IPS-20b (cell line): ENCODE measurements at regions not wholly inside any gene's neighbourhood (a gene's known extent, or its start where the extent isn't known, plus 50 kb on each side); places are given as distances from the start of the nearest gene placed in this dataset.

ENCODE experiments used
- H3K27ac ChIP-seq: one replicate; pipeline ENCODE4 v1.5.1; 2013; ENCODE audit warnings: low read length
- H3K27me3 ChIP-seq: 2 replicates; pipeline ENCODE4 v1.6.1; 2013; ENCODE audit warnings: mild to moderate bottlenecking, low read length, inconsistent platforms; ENCODE audit not compliant: insufficient read depth
- H3K36me3 ChIP-seq: 2 replicates; pipeline ENCODE4 v1.6.1; 2013; ENCODE audit warnings: low read depth, mild to moderate bottlenecking, inconsistent platforms, low read length, moderate library complexity; ENCODE audit not compliant: insufficient read depth
- H3K4me1 ChIP-seq: 2 replicates; pipeline ENCODE4 v1.6.1; 2013; ENCODE audit warnings: mild to moderate bottlenecking, control low read depth, inconsistent platforms, low read length, moderate library complexity; ENCODE audit not compliant: insufficient read depth
- H3K4me3 ChIP-seq: 2 replicates; pipeline ENCODE4 v1.5.1; 2013; ENCODE audit warnings: mild to moderate bottlenecking, low read length, inconsistent platforms
- H3K9ac ChIP-seq: 2 replicates; pipeline ENCODE4 v1.6.1; 2013; ENCODE audit warnings: low read depth, mild to moderate bottlenecking, inconsistent platforms, low read length, moderate library complexity
- H3K9me3 ChIP-seq: 2 replicates; pipeline ENCODE4 v1.6.1; 2013; ENCODE audit warnings: mild to moderate bottlenecking, low read depth, low read length, inconsistent platforms; ENCODE audit not compliant: insufficient read depth

DNA sequence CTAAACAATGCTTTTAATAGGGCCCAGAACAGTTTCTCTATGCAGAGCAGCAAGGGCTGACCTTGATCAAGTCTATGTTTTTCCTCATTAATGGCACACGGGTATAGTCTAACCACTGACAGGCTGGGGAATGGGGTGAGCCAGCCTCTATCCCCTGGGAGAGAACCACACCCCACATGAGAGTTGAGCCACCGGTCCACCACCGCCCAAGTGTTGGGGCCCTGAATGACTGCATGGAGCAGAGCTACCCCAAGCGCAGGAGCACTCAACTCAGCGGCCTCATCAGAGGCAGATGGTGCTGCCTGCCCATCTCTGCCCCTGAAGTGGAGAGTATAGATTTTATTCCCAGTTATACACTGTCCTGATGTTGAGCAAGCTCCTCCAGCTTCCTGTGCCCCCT, 247.9 kb upstream of the IRX1 start:
- Histone ChIP-seq H3K27me3 (no peaks in the 10 kb centered on the region), H3K9ac (no peak overlapping the region)

DNA sequence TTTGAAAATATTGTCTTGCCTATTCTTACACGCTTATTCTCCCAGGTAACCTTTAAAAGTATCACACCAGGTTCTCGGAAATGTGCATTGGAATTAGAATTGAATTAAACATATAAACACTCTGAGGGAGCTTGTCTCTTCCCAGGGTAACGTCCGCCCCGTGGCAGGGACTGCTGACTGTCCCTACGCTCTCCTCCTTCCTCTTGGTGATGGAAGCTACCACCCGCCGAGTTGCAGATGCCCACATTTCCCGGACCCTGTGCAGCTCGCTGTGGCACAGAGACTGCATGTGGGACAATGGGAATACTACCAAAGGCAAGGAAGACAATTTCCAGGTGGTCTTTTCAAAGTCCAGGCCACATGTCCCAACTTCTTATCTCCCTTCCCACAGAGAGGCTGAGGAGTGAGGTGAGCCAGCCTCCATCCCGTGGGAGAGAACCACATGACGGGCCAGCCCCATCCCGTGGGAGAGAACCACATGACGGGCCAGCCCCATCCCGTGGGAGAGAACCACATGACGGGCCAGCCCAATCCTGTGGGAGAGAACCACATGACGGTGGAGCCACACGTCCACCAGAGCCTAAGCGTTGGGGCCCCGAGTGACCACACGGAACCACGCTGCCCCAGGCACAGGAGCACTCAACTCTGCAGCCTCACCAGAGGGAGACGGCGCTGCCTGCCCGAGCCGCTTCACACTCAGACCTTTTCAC, 249.4 kb upstream of the IRX1 start:
- Histone ChIP-seq H3K4me1 (no peaks in the 10 kb centered on the region), H3K36me3 (no peaks in the 10 kb centered on the region), H3K9ac (no peak overlapping the region), H3K27me3 (no peaks in the 10 kb centered on the region), H3K27ac (no peak overlapping the region), H3K9me3 (no peaks in the 10 kb centered on the region), H3K4me3 (no peak overlapping the region)

More for the DNA sequence above, 247.9 kb upstream of the IRX1 start:
- Histone ChIP-seq H3K36me3 (no peaks in the 10 kb centered on the region), H3K4me1 (no peaks in the 10 kb centered on the region), H3K4me3 (no peak overlapping the region), H3K9me3 (no peaks in the 10 kb centered on the region), H3K27ac (no peak overlapping the region)

DNA sequence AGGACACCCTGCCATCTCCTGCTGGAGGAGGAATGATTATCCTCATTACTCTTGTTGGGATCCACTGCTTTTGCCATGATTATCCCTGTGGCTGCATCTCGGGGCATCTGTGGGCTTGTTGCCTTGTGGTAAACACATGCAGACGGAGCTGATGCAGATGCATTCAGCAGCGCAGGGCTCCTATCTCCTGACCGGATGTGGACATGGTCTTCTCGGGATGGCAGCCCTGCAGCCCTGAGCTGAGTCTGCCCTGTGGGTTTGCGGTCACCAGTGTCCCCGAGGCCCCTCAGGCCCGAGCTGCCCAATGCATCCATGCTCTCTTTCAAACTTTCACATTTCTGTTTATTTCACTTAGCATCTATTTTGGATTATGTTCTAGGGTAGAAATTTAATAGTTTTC, 250.4 kb upstream of the IRX1 start:
- Histone ChIP-seq H3K36me3 (no peaks in the 10 kb centered on the region), H3K27me3 (no peaks in the 10 kb centered on the region), H3K9me3 (no peaks in the 10 kb centered on the region)

DNA sequence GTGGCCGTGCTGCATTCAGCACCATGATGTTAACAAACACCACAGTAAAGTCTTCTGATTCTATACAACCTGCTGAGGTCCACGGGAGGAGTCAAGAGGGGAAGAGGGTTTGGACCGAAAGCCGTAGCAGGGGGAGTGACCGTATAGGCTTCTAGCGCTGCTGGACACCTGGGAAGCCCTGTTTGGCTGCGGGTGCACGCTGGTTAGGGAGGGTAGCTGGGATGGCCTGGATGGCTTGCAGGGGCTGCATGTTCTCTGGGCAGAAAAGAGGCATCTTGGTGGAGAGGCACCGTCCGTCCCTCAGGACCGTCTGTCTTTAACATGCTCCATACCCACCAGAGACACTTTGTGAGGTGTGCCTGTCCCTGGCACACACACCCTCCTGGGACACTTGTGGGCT, 251.0 kb upstream of the IRX1 start:
- Histone ChIP-seq H3K4me3 (no peak overlapping the region), H3K27ac (no peak overlapping the region), H3K9ac (no peak overlapping the region), H3K9me3 (no peaks in the 10 kb centered on the region), H3K36me3 (no peaks in the 10 kb centered on the region), H3K27me3 (no peaks in the 10 kb centered on the region), H3K4me1 (no peaks in the 10 kb centered on the region)

More for the DNA sequence above, 250.4 kb upstream of the IRX1 start:
- Histone ChIP-seq H3K4me3 (no peak overlapping the region), H3K9ac (no peak overlapping the region), H3K27ac (no peak overlapping the region), H3K4me1 (no peaks in the 10 kb centered on the region)

DNA sequence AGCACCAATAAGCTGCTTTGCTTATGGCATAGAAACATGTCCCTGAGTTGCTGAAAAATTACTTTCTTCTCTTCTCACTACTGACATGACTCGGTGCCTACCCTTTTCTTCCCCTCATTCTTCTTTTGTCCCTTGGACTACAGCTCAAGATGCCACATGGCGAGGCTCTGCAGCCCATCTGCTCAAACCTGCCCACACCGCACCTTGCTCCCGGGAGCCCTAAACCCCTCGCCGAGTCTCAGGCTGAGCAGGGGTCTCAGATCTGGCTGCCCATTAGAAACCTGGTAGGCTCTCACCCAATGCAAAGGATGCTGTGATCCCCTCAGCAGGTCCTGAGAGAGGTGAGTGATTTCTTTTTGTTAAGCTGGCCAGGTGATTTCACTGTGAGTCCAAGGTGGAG, 251.7 kb upstream of the IRX1 start:
- no peak overlapping the region for H3K27ac ChIP-seq
- H3K36me3 ChIP-seq = no peaks in the 10 kb centered on the region
- H3K9me3 ChIP-seq = no peaks in the 10 kb centered on the region
- no peaks in the 10 kb centered on the region for H3K4me1 ChIP-seq
- H3K9ac ChIP-seq = no peak overlapping the region
- no peak overlapping the region for H3K4me3 ChIP-seq
- H3K27me3 ChIP-seq = no peaks in the 10 kb centered on the region

DNA sequence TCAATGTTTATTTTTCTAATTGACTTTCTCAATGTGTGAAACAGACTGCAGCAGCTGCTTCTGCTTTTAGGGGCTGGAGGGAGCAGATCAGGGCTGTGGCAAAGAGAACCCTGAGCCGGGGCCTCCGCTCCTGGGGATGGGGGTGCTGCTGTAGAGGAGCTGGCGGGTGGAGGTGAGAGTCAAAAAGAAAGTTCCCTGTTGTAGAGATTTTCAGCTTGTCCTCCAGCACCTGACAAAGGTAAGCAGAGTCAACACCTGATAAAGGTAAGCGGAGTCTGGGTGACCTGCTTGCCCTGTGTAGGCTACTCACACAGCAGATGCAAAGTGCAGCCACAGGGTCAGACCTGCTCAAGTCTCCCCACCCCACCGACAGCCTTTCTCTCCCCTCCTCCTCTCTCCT, 252.4 kb upstream of the IRX1 start:
- H3K36me3 ChIP-seq = no peaks in the 10 kb centered on the region
- no peaks in the 10 kb centered on the region for H3K9me3 ChIP-seq

DNA sequence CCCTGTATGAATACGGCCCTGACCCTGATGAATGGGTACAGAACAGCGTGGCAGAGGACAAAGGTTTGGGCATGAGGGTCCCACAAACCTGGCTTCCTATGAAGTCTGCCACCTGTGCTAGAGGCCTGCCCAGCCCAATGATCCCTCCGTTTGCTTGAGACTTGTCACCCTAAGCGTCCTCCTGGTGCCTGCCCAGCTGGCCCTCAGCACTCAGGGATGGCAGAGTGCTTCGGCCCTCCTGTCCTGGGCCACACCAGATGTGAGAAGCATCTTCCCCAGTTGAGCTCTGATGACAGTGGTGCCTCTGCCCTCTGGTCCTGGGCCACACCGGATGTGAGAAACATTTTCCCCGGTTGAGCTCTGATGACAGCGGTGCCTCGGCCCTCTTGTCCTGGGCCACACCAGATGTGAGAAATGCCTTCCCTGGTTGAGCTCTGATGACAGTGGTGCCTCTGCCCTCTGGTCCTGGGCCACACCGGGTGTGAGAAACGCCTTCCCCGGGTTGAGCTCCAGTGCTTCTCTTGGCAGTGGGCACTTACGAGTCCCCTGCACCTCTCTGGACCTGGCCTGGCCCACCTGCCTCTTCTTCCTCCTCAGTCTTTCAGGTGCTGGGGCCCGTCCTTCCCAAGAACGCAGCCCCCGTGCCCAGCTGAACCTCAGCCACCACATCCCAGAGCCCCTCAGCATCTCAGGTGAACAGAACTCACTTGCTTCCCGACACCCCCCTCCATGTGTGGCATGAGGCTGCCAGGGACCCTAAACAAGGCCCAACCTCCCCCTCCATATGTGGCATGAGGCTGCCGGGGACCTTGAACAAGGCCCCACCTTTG, 253.1 kb upstream of the IRX1 start:
- Histone ChIP-seq H3K36me3 (no peaks in the 10 kb centered on the region), H3K4me1 (no peaks in the 10 kb centered on the region), H3K4me3 (no peak overlapping the region), H3K9me3 (no peaks in the 10 kb centered on the region), H3K27me3 (no peaks in the 10 kb centered on the region), H3K9ac (no peak overlapping the region), H3K27ac (no peak overlapping the region)

More for the DNA sequence above, 252.4 kb upstream of the IRX1 start:
- H3K4me3 ChIP-seq = no peak overlapping the region
- no peaks in the 10 kb centered on the region for H3K27me3 ChIP-seq
- H3K27ac ChIP-seq = no peak overlapping the region
- H3K9ac ChIP-seq = no peak overlapping the region
- H3K4me1 ChIP-seq = no peaks in the 10 kb centered on the region

DNA sequence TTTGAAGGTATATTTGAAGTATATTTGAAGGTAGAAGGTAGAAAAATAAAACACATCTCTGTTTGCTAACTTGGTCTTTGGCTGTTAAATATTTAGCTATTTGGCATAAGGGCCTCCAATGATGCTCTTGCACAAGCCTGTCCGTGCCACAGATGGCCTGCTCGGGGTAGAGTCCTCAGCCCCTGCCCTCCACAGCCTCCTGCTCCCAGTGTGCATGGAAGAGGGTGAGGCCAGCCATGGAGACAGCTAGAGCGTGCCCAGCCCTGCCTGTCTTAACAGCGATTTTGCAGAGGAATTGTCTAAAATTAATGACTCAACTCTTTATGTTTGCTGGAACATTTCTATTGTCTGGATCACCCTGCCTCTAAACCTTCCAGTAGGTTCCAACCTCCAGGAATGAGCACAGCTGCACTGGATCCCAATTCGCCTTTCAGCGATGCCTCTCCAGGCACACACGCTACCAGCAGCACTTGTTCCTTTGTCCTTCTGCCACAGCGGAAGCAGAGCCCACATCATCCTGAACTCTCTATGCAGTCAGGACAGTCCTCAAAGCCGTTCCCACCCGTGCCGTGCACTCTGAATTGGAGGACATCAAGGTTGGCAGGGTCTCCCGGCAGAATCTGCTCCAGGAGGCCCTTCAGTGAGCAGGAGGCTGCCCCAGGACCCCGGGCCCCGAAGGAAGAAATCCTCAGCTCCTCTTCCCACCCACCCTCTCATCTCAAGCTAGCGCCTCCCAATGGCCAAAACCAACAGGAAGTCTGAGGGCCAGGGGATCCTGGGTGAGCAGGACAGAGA, 254.0 kb upstream of the IRX1 start:
- Histone ChIP-seq H3K4me3 (no peak overlapping the region), H3K27ac (no peak overlapping the region), H3K36me3 (no peaks in the 10 kb centered on the region), H3K9me3 (no peaks in the 10 kb centered on the region), H3K27me3 (no peaks in the 10 kb centered on the region), H3K4me1 (no peaks in the 10 kb centered on the region), H3K9ac (no peak overlapping the region)

DNA sequence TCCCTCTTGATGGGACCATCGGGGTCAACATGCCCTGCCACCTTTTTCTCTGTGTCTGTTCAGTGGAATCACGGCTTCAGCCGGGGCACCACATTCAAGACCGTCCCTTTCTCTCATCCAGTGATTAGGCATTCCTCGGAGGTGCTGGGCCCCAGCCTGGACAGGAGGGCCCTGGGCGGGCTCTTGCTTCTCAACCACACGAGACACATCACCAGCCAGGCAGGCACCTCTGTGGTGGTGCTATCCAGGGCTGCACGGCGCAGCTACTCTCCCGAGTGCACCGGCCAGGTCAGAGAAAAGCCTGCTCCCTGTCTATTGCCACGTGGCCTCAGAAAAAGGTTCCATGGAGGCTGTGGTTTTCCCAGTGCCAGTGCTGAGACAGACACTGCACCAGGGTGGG, 255.2 kb upstream of the IRX1 start:
- H3K9me3 ChIP-seq = no peaks in the 10 kb centered on the region
- H3K4me1 ChIP-seq = no peaks in the 10 kb centered on the region
- no peak overlapping the region for H3K4me3 ChIP-seq
- H3K36me3 ChIP-seq = no peaks in the 10 kb centered on the region
- H3K9ac ChIP-seq = no peak overlapping the region
- no peaks in the 10 kb centered on the region for H3K27me3 ChIP-seq
- H3K27ac ChIP-seq = no peak overlapping the region

DNA sequence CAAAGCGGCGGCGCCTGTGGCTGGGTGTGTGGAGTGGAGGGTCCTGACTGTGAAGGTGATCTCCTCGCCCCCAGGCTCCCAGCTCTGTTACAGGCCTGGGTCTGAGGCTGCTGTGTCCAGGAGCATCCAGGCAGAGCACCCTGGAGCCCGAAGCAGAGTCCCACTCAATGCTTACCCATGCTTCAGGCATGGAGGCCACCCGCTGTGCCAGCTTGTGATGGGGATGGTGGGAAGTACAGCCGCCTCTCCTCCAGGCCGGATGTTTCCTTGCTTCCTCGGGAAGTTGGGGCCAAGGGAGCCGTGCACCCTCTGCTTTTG, 255.9 kb upstream of the IRX1 start:
- H3K9ac ChIP-seq = no peak overlapping the region
- no peak overlapping the region for H3K4me3 ChIP-seq
- H3K36me3 ChIP-seq = no peaks in the 10 kb centered on the region
- H3K4me1 ChIP-seq = no peaks in the 10 kb centered on the region
- H3K27ac ChIP-seq = no peak overlapping the region
- no peaks in the 10 kb centered on the region for H3K27me3 ChIP-seq
- no peaks in the 10 kb centered on the region for H3K9me3 ChIP-seq

DNA sequence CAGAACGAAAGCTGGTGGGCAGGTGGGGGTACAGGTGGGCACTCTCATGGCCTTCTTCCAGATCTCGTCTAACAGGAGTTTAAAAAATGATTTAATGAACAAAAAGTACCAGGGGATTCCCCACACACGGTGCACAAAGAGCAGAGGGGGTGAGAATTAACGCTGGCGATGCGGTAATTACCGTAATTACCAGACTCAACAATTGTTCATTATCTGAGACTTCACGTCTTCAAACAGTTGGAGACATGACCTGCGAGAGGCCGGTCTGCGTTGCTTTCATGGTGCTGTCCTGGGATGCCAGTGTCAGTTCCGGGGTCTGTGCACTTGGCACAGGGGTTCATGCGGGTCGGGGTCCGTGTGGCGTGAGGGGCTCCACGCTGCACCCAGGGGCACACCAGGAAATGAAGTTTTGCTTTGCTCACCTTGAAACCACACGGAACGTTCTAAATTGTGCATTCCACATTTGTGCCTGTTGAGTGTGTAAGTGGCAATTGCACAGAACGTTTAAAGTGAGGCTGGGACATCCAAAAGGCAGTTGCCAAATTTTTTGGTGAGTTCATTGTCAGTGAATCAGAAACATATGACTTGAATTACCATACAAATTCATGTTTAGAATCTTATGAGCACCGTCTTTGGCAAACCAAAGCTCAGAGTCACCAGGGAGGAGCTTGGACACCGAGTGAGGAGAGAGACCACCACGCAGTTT, 256.4 kb upstream of the IRX1 start:
- no peak overlapping the region for H3K4me3 ChIP-seq
- no peaks in the 10 kb centered on the region for H3K27me3 ChIP-seq
- H3K9ac ChIP-seq = no peak overlapping the region
- H3K4me1 ChIP-seq = no peaks in the 10 kb centered on the region
- no peaks in the 10 kb centered on the region for H3K9me3 ChIP-seq
- H3K36me3 ChIP-seq = no peaks in the 10 kb centered on the region
- no peak overlapping the region for H3K27ac ChIP-seq
